Esophagus squamous epithelium (tissue), 5 donors: ENCODE measurements at regions not wholly inside any gene's neighbourhood (a gene's known extent, or its start where the extent isn't known, plus 50 kb on each side); places are given as distances from the start of the nearest gene placed in this dataset.

Source experiments
- DNase-seq: peaks from one replicate; lab custom pipeline; 2025; lab: John Stamatoyannopoulos, UW
- H3K27ac ChIP-seq, 4 donors: fragments of 200-600 bp; sonication (generic); one replicate each; pipeline ENCODE4 v1.5.1; 2016 to 2019; ENCODE audit warnings: mild to moderate bottlenecking in 1 of 4
- H3K27me3 ChIP-seq, 4 donors: fragments of 200-600 bp; sonication (generic); 1 replicate in 3 of 4; 2 replicates in 1 of 4; pipeline versions ENCODE4 v1.5.1 to v1.6.0; 2017 to 2021; ENCODE audit warnings: antibody characterized with exemption in 1 of 4
- H3K36me3 ChIP-seq, 3 donors: fragments of 200-600 bp; sonication (generic); one replicate each; pipeline ENCODE4 v1.5.1; 2016 to 2019
- H3K4me1 ChIP-seq, 3 donors: fragments of 200-600 bp; sonication (generic); one replicate each; pipeline ENCODE4 v1.5.1; 2017 to 2019
- H3K4me3 ChIP-seq, 4 donors: fragments of 200-600 bp; sonication (generic); 1 replicate in 3 of 4; 2 replicates in 1 of 4; pipeline ENCODE4 v1.5.1; 2016 to 2019; ENCODE audit warnings: mild to moderate bottlenecking in 2 of 4, moderate library complexity in 1 of 4
- H3K9me3 ChIP-seq, 3 donors: fragments of 200-600 bp; sonication (generic); one replicate each; pipeline ENCODE4 v1.5.1; 2016 to 2019
- CTCF ChIP-seq, 6 experiments: fragments of 450-650 bp in 4 of 6; fragments of 200-600 bp in 2 of 6; sonication (generic) in 2 of 6; IDR thresholded peaks; one replicate each; pipeline ENCODE4 v1.5.1; 2016 to 2019; ENCODE audit warnings: antibody characterized with exemption in 6 of 6, mild to moderate bottlenecking in 4 of 6, moderate library complexity in 4 of 6
- POLR2A ChIP-seq, 4 donors: fragments of 450-650 bp; IDR thresholded peaks; one replicate each; pipeline ENCODE4 v1.6.1; 2017; ENCODE audit warnings: antibody characterized with exemption in 4 of 4, mild to moderate bottlenecking in 4 of 4, moderate library complexity in 3 of 4
- WGBS, 2 donors: methylation state at CpG; one replicate each; pipeline ENCODE4 v1.1.5; 2018; 5-methylcytosine and 5-hydroxymethylcytosine counted together
- intact Hi-C: fragments of 100-400 bp; cut with DNase I; formaldehyde crosslinking; loops from one replicate; pipeline ENCODE4 v1.15.0; 2022
- donor health status: DM: yes; HTN: yes; CAD: no.

GRCh38 chr3:163878396-163878795 lies 1199.9 kb downstream of the SI start:
- no peaks in the 10 kb centered on the region for H3K4me1 ChIP-seq
- no peak overlapping the region for H3K27ac ChIP-seq
- no peak for TF ChIP-seq POLR2A (IDR thresholded peaks at IDR 0.05)
- no peak for TF ChIP-seq CTCF (IDR thresholded peaks at IDR 0.05)
- WGBS, 2 donors, result 76 to 79% methylated on average over 4 of the region's 4 CpGs
- H3K27me3 ChIP-seq, result no peaks in the 10 kb centered on the region
- no peak for DNase-seq
- H3K4me3 ChIP-seq, result no peak overlapping the region
- H3K36me3 ChIP-seq, result no peaks in the 10 kb centered on the region
- peaks cover 0 to 7% (median 0%) of the 10 kb centered on the region in 3 donors for H3K9me3 ChIP-seq
- intact Hi-C loops, result no loop called here

- intact Hi-C loops, result no loop called here
- H3K36me3 ChIP-seq, result no peaks in the 10 kb centered on the region
- H3K27ac ChIP-seq, result no peak overlapping the region
- H3K27me3 ChIP-seq, result no peaks in the 10 kb centered on the region
- TF ChIP-seq CTCF (IDR thresholded peaks at IDR 0.05), result no peak
- no peak for TF ChIP-seq POLR2A (IDR thresholded peaks at IDR 0.05)
- H3K4me1 ChIP-seq, result no peaks in the 10 kb centered on the region
- H3K4me3 ChIP-seq, result no peak overlapping the region
- DNase-seq, result no peak
- 76% methylated on average over 2 of the region's 2 CpGs for WGBS, 2 donors
- peaks cover 0 to 7% (median 0%) of the 10 kb centered on the region in 3 donors for H3K9me3 ChIP-seq
These were observed 1200.5 kb downstream of the SI start for GRCh38 chr3:163877805-163878204.

GRCh38 chr3:163863146-163863545 lies 1215.2 kb downstream of the SI start:
- Histone ChIP-seq H3K27ac (no peak overlapping the region), H3K36me3 (no peaks in the 10 kb centered on the region), H3K4me1 (no peaks in the 10 kb centered on the region), H3K4me3 (no peak overlapping the region), H3K9me3 (peaks cover 0 to 8% (median 0%) of the 10 kb centered on the region in 3 donors), H3K27me3 (no peaks in the 10 kb centered on the region)
- intact Hi-C loops, result no loop called here
- TF ChIP-seq CTCF (IDR thresholded peaks at IDR 0.05), result no peak
- DNase-seq, result no peak

- TF ChIP-seq POLR2A (IDR thresholded peaks at IDR 0.05) (no peak), CTCF (IDR thresholded peaks at IDR 0.05) (no peak)
- Histone ChIP-seq H3K27me3 (no peaks in the 10 kb centered on the region), H3K4me1 (no peaks in the 10 kb centered on the region), H3K27ac (no peak overlapping the region), H3K9me3 (no peaks in the 10 kb centered on the region), H3K4me3 (no peak overlapping the region), H3K36me3 (no peaks in the 10 kb centered on the region)
- WGBS, 2 donors, result 76 to 78% methylated on average over 2 of the region's 2 CpGs
- no peak for DNase-seq
- intact Hi-C loops, result no loop called here
These were observed 1226.1 kb downstream of the SI start for GRCh38 chr3:163852233-163852632.

- H3K27me3 ChIP-seq, result no peaks in the 10 kb centered on the region
- intact Hi-C loops, result no loop called here
- no peaks in the 10 kb centered on the region for H3K4me1 ChIP-seq
- TF ChIP-seq POLR2A (IDR thresholded peaks at IDR 0.05) (no peak), CTCF (IDR thresholded peaks at IDR 0.05) (no peak)
- H3K4me3 ChIP-seq, result no peak overlapping the region
- WGBS, 2 donors, result 49 to 53% methylated on average over 4 of the region's 4 CpGs
- DNase-seq, result no peak
- no peaks in the 10 kb centered on the region for H3K36me3 ChIP-seq
- H3K27ac ChIP-seq, result no peak overlapping the region
- peaks cover 0 to 7% (median 0%) of the 10 kb centered on the region in 3 donors for H3K9me3 ChIP-seq
These were observed 1239.5 kb downstream of the SI start for GRCh38 chr3:163838769-163839168.
